Endothelial cell of umbilical vein (primary cell): ENCODE measurements at regions not wholly inside any gene's neighbourhood (a gene's known extent, or its start where the extent isn't known, plus 50 kb on each side); places are given as distances from the start of the nearest gene placed in this dataset.

Experiments used
- BruUV-seq: library from RNA; stranded (reverse); fragments of 400-500 nt; replicated peaks from 2 replicates; lab custom pipeline; 2021; lab: Mats Ljungman, UMichigan
- CTCF ChIA-PET: fragments of 300-600, 350-600 bp; sonication (Branson Sonifier 250); formaldehyde crosslinking; loops from one replicate; lab custom pipeline; 2021; ENCODE audit warnings: antibody characterized with exemption, inconsistent platforms; lab: Charles Lee
- POLR2A ChIA-PET: fragments of 300-600, 350-600 bp; sonication (Branson Sonifier 250); formaldehyde crosslinking; loops from one replicate; lab custom pipeline; 2021; ENCODE audit warnings: antibody characterized with exemption, inconsistent platforms; lab: Charles Lee
- DNase-seq: peaks from one replicate; pipeline ENCODE4 v3.0.0-alpha.2; 2011; ENCODE audit warnings: low read depth, low spot score
- FAIRE-seq: peaks from 2 replicates; lab custom pipeline; 2011; peaks lifted over from hg19 to GRCh38; lab: Jason Lieb, UNC
- H2AFZ ChIP-seq: 2 replicates; pipeline ENCODE4 v1.6.0; 2012; ENCODE audit warnings: low read depth, low read length, control low read depth, inconsistent platforms
- H3K27ac ChIP-seq: 2 replicates; pipeline ENCODE4 v1.5.1; 2011; ENCODE audit warnings: low read depth, mild to moderate bottlenecking, control low read depth, low read length, moderate library complexity; ENCODE audit not compliant: insufficient read depth
- H3K27me3 ChIP-seq, 2 experiments: 2 replicates each; pipeline versions ENCODE4 v1.6.0 to v1.6.1; 2011; ENCODE audit warnings: low read length in 2 of 2, mixed read lengths in 1 of 2; ENCODE audit not compliant: control insufficient read depth in 2 of 2, insufficient read depth in 2 of 2
- H3K36me3 ChIP-seq, 2 experiments: 2 replicates in 1 of 2; 3 replicates in 1 of 2; pipeline ENCODE4 v1.5.1; 2011; ENCODE audit warnings: low read length in 2 of 2, mild to moderate bottlenecking in 1 of 2, moderate library complexity in 1 of 2; ENCODE audit not compliant: control insufficient read depth in 2 of 2, insufficient read depth in 2 of 2; ENCODE audit errors: extremely low read depth in 1 of 2
- H3K4me1 ChIP-seq: 3 replicates; pipeline ENCODE4 v1.5.1; 2011; ENCODE audit warnings: mild to moderate bottlenecking, low read length; ENCODE audit not compliant: control insufficient read depth, insufficient read depth; ENCODE audit errors: extremely low read depth
- H3K4me2 ChIP-seq: 2 replicates; pipeline ENCODE4 v1.6.1; 2011; ENCODE audit warnings: low read length, control low read depth, mixed read lengths; ENCODE audit not compliant: insufficient read depth
- H3K4me3 ChIP-seq, 3 experiments: fragments of 200-600 bp in 1 of 3; sonication (generic), shearing (Covaris generic) in 1 of 3; replicated peaks in 1 of 3; 2 replicates each; pipeline ENCODE4 v1.5.1; 2011 to 2016; ENCODE audit warnings: control low read depth in 3 of 3, low read length in 3 of 3, mild to moderate bottlenecking in 2 of 3, inconsistent platforms in 1 of 3, low read depth in 1 of 3, moderate library complexity in 1 of 3; ENCODE audit not compliant: insufficient read depth in 1 of 3
- H3K79me2 ChIP-seq: 2 replicates; pipeline ENCODE4 v1.6.0; 2012; ENCODE audit warnings: low read length, inconsistent platforms; ENCODE audit not compliant: control insufficient read depth, insufficient read depth
- H3K9ac ChIP-seq: replicated peaks from 2 replicates; pipeline ENCODE3; 2011; ENCODE audit warnings: low read length, control low read depth; ENCODE audit not compliant: insufficient read depth; ENCODE audit errors: extremely low read depth
- H3K9me1 ChIP-seq: replicated peaks from 3 replicates; pipeline ENCODE4 v1.6.0; 2011; ENCODE audit warnings: mild to moderate bottlenecking, low read length; ENCODE audit not compliant: control insufficient read depth, insufficient read depth; ENCODE audit errors: extremely low read depth
- H3K9me3 ChIP-seq: replicated peaks from 2 replicates; pipeline ENCODE4 v1.5.1; 2012; ENCODE audit warnings: low read length, inconsistent platforms; ENCODE audit not compliant: control insufficient read depth, insufficient read depth
- H4K20me1 ChIP-seq: replicated peaks from 2 replicates; pipeline ENCODE3; 2011; ENCODE audit warnings: mild to moderate bottlenecking, low read length; ENCODE audit not compliant: control insufficient read depth, insufficient read depth; ENCODE audit errors: extremely low read depth
- EZH2 ChIP-seq: IDR thresholded peaks from 2 replicates; pipeline ENCODE4 v1.6.1; 2012; ENCODE audit warnings: borderline replicate concordance, low read depth, mild to moderate bottlenecking, moderate library complexity, low read length, inconsistent platforms; ENCODE audit not compliant: severe bottlenecking
- MAX ChIP-seq: IDR thresholded peaks from 2 replicates; pipeline ENCODE4 v1.6.1; 2011; ENCODE audit not compliant: insufficient read depth, insufficient read length
- POLR2A ChIP-seq: IDR thresholded peaks from 2 replicates; pipeline ENCODE4 v1.6.1; 2012; ENCODE audit warnings: low read depth, mild to moderate bottlenecking, control low read depth, low read length
- dilution Hi-C: fragments of 300-500 bp; cut with MboI; formaldehyde crosslinking; loops from one replicate; pipeline ENCODE4 v1.15.0; 2019; ENCODE audit warnings: low sequenced_read_pairs; ENCODE audit not compliant: extremely low pct_ligation_motif_present
- intact Hi-C: fragments of 100-400 bp; cut with micrococcal nuclease; formaldehyde crosslinking; loops from one replicate; pipeline ENCODE4 v1.10.0; 2022
- TF ChIP-seq, protein P1 (sequence below), 2 donors: IDR thresholded peaks; 1 replicate in 1 of 2; 2 replicates in 1 of 2; pipeline ENCODE4 v1.5.1; 2011; ENCODE audit warnings: low read length in 2 of 2, mild to moderate bottlenecking in 2 of 2, moderate library complexity in 2 of 2, control low read depth in 1 of 2, inconsistent platforms in 1 of 2, low read depth in 1 of 2; ENCODE audit not compliant: insufficient read depth in 1 of 2; ENCODE audit errors: extremely low read depth in 1 of 2

DNA sequence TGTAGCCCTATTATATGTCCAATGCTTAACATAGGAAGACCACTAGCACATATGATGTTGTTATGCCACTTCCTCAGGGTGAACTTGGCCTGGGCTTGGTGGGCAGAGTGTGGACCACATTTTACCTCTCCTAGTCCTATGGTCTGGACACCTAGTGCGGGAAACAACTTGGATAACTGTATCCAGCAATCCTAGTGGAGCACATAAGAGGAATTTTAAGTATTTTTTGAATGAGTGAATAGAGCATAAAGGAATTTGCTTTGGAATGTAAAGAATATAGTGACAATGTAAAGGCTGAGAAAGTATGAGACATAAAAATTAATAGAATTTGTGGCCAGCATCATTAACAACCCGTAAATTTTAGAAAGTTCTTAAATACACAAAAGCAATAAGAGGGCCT lies 528.9 kb downstream of the IGSF11 start:
- H3K27ac ChIP-seq: no peak overlapping the region
- H3K9me1 ChIP-seq: no peaks in the 10 kb centered on the region
- FAIRE-seq (no peak), DNase-seq (no peak)
- H3K79me2 ChIP-seq: no peaks in the 10 kb centered on the region
- TF ChIP-seq, protein P1, sequence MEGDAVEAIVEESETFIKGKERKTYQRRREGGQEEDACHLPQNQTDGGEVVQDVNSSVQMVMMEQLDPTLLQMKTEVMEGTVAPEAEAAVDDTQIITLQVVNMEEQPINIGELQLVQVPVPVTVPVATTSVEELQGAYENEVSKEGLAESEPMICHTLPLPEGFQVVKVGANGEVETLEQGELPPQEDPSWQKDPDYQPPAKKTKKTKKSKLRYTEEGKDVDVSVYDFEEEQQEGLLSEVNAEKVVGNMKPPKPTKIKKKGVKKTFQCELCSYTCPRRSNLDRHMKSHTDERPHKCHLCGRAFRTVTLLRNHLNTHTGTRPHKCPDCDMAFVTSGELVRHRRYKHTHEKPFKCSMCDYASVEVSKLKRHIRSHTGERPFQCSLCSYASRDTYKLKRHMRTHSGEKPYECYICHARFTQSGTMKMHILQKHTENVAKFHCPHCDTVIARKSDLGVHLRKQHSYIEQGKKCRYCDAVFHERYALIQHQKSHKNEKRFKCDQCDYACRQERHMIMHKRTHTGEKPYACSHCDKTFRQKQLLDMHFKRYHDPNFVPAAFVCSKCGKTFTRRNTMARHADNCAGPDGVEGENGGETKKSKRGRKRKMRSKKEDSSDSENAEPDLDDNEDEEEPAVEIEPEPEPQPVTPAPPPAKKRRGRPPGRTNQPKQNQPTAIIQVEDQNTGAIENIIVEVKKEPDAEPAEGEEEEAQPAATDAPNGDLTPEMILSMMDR (IDR thresholded peaks at IDR 0.05; ENCODE audit: extremely low read depth in 1 of 2, insufficient read depth in 1 of 2, low read depth in 1 of 2, low read length in 2 of 2): no peak
- TF ChIP-seq MAX (no peak), POLR2A (no peak)
- CTCF ChIA-PET: no interaction called here
- POLR2A ChIA-PET: no interaction called here
- dilution Hi-C loops: no loop called here
- no peak overlapping the region for H3K4me3 ChIP-seq
- H3K27me3 ChIP-seq: no peaks in the 10 kb centered on the region
- H2AFZ ChIP-seq: no peak overlapping the region
- no TSS peak for BruUV-seq
- no peaks in the 10 kb centered on the region for H4K20me1 ChIP-seq
- no peaks in the 10 kb centered on the region for H3K36me3 ChIP-seq
- H3K4me2 ChIP-seq: no peak overlapping the region
- peaks cover 2% of the 10 kb centered on the region for H3K9me3 ChIP-seq
- no peaks in the 10 kb centered on the region for H3K4me1 ChIP-seq
- no peak overlapping the region for H3K9ac ChIP-seq
- intact Hi-C loops: no loop called here

DNA sequence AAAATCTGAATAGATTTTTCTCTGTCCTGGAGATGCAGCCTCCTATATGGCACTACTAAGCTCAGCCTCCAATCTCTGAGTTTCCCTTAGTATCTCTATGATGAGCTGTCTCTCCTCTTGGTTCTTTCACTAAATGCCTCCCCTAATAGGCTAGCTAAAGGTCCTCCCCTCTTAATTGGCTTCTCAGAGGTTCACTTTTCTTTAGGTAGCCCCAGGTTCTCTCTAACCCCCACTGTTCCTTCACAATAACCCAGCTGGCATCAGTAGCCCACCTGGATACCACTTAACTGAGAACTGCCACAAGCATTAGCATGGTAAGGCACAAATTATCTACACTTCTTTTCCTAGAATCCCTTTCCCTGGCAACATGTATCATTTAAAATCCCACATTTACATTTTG lies 523.2 kb downstream of the IGSF11 start:
- FAIRE-seq (no peak), DNase-seq (no peak)
- intact Hi-C loops (no loop called here), dilution Hi-C loops (no loop called here)
- H3K9me3 ChIP-seq: no peaks in the 10 kb centered on the region
- H3K79me2 ChIP-seq: no peaks in the 10 kb centered on the region
- no peaks in the 10 kb centered on the region for H4K20me1 ChIP-seq
- no peak overlapping the region for H3K4me2 ChIP-seq
- ChIA-PET POLR2A (no interaction called here), CTCF (no interaction called here)
- no peaks in the 10 kb centered on the region for H3K4me1 ChIP-seq
- no peaks in the 10 kb centered on the region for H3K9me1 ChIP-seq
- no peaks in the 10 kb centered on the region for H3K27me3 ChIP-seq
- no peak overlapping the region for H3K9ac ChIP-seq
- TF ChIP-seq EZH2: no peak
- TF ChIP-seq, protein P1 (IDR thresholded peaks at IDR 0.05; ENCODE audit: extremely low read depth in 1 of 2, insufficient read depth in 1 of 2, low read depth in 1 of 2, low read length in 2 of 2): no peak
- BruUV-seq: no TSS peak
- no peaks in the 10 kb centered on the region for H3K36me3 ChIP-seq
- no peak overlapping the region for H3K27ac ChIP-seq
- H2AFZ ChIP-seq: no peak overlapping the region
- no peak overlapping the region for H3K4me3 ChIP-seq
